GM10266 (cell line): ENCODE measurements at regions not wholly inside any gene's neighbourhood (a gene's known extent, or its start where the extent isn't known, plus 50 kb on each side); places are given as distances from the start of the nearest gene placed in this dataset.

Experiments used
- DNase-seq: peaks from one replicate; pipeline ENCODE4 v3.0.0; 2012; ENCODE audit errors: extremely low spot score
- TF ChIP-seq, protein P1 (sequence below): IDR thresholded peaks from 2 replicates; pipeline ENCODE4 v1.5.1; 2012; ENCODE audit warnings: mild to moderate bottlenecking, low read depth; ENCODE audit not compliant: control insufficient read depth, insufficient read depth; ENCODE audit errors: missing control alignments

DNA sequence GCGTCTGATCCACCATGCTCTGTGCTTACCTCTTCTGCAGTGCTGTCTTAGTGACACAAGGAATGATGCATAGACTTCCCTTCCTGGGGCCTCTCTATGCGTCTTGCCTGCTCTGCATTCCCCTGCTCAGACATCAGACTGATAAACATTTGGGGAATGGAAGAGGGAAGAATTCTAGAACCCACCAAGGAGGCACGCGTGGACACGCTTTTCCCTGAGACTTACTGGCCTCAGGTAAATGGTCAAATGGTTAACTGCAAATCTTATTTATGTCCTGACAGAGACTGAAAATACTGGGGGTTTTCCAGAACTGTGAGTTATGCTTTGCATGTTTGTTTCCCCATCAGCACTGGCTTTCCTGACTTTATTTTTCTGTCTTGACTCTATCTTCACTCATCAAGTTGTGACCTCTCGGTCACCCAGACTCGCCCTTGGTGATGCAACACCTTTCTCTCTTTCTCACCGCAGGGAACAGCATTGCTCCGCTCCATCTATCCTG, 285.9 kb upstream of the FZD8 start:
- DNase-seq: no peak
- TF ChIP-seq, protein P1, sequence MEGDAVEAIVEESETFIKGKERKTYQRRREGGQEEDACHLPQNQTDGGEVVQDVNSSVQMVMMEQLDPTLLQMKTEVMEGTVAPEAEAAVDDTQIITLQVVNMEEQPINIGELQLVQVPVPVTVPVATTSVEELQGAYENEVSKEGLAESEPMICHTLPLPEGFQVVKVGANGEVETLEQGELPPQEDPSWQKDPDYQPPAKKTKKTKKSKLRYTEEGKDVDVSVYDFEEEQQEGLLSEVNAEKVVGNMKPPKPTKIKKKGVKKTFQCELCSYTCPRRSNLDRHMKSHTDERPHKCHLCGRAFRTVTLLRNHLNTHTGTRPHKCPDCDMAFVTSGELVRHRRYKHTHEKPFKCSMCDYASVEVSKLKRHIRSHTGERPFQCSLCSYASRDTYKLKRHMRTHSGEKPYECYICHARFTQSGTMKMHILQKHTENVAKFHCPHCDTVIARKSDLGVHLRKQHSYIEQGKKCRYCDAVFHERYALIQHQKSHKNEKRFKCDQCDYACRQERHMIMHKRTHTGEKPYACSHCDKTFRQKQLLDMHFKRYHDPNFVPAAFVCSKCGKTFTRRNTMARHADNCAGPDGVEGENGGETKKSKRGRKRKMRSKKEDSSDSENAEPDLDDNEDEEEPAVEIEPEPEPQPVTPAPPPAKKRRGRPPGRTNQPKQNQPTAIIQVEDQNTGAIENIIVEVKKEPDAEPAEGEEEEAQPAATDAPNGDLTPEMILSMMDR: no peak

DNA sequence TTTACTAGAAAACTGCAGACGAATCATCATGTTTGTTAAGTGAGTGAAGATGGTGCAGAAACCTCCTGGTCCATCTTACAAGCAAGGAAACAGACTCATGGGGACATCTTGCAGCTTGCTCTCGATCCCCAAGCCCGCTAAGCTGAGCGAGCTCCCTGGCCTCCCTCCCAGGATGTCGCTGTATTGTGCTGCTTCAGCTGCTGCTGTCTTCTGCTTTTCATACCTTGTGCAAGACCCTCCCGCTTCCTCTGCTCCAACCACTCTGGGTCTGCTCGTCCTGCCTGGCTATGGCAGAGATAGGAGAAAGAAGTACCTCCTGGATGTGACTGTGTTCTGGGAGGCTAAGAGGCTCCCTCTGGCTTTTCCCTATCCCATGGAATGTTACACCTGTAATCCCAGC, 285.2 kb upstream of the FZD8 start:
- TF ChIP-seq, protein P1: no peak
- no peak for DNase-seq

DNA sequence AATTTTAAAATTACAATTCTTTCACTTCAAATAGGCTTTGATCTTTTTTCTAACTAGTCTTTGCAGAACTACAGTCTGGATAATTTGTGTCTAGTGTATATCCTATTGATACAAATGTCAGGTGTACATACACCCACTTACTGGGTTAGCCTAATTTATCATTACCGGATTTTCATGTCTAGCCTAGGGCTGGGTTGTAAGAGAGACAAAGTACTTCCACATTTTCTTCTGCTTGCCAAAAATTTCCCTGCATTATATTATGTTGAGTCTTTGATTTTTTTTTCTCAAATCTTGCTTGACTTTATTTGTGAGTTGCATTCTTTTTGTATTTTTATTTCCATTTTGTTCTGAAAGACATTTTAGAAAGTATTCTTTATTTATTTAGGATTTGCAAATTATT, 284.8 kb upstream of the FZD8 start:
- TF ChIP-seq, protein P1: no peak

DNA sequence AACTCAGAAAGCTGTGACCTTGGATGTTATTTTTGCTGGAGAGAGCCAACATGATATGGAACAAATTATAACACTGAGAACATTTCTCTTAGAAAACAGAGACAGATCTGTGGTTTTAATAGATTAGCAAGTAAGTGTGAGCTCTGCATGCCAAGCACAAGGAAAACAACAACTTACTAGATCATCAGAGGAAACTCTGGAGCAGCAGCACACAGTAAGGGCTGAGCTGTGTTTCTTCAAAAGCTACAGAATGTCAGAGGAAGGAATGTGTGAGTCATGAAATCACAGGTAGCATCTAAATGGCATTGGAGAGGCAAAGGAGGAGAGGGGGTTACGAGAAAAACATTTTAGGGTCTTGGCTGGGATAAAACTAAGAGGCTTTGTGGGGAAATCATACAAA, 283.4 kb upstream of the FZD8 start:
- DNase-seq: no peak
- TF ChIP-seq, protein P1: no peak

More for the DNA sequence above, 284.8 kb upstream of the FZD8 start:
- DNase-seq: no peak

DNA sequence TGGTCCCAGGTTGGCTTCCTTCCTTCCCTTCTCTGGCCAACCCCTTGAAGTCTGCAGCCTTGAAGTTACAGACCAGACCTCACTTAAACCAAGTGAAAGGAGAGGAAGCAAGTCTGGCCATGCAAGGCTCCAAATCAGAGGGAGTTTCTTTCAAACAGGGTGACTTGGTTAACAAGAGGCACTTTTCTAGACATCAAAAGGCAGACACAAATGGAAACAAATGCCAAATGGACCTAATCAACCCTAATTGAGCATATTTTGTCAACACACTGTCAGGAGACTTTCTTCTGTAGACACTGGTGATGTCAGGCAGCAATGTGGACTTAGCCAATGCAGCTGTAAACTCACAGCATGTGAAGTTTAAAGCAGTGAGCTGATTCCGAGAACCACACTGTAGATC, 282.7 kb upstream of the FZD8 start:
- TF ChIP-seq, protein P1: no peak
- no peak for DNase-seq

DNA sequence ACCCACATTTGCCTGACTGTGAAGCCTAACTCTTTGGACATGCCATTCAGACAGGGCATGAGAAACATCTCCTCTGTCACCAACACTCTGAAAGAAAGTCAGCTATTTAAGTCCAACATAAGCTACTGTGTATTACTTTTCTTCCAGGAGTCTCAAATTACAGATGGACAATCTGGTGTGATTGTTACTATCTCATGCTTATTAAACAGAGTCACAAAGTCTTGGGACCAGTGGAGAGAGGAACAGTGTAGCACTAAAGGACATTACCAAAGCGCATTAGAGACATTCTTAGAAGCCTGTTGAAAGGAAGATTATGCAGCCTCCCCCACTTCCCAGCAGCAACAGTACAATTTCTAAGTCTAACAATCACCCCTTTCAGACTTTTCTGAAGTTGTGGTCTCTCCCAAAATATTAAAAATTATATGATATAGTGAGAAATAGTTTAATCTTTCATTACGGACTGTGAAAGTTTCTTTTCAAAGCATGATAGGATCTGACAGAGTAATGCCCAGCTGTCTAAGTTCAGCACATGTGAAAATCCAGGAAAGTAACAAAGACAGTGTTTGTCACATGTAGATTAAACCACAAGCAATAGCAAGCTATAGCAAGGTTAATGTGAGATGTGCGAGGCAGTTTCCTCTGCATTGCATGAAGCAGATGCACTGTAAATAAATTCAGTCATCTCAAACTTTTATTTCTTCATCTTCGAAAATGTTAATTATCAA, 280.9 kb upstream of the FZD8 start:
- TF ChIP-seq, protein P1: no peak
- DNase-seq: no peak

DNA sequence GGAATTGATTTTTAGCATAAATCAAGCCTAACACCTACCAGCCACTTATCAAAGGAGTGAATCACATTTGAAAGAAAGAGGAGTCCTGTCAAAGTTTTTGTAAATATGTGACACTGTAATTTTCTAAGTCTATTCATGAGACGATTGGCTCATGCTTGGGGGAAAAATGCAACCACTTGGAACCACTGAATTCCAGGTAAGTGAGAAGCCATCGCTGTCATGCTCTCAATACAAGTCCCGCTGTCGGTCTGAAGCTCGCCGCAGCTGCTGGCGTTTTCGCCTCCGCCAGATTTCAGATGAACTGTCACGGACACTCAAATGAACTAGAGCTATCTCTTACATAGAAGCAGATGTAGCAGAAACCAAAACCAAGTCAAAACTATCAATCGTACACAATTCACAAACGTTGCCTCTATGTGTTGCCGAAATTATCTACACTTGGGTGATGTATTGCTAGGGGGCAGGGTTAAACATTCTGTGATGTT, 279.8 kb upstream of the FZD8 start:
- DNase-seq: no peak
- TF ChIP-seq, protein P1: no peak
